HFFc6 (cell line): ENCODE measurements at regions not wholly inside any gene's neighbourhood (a gene's known extent, or its start where the extent isn't known, plus 50 kb on each side); places are given as distances from the start of the nearest gene placed in this dataset.

Experiments
- DNase-seq: peaks from one replicate; pipeline ENCODE4 v3.0.0-alpha.2; 2018
- H3K27ac Mint-ChIP-seq: 2 replicates; pipeline ENCODE4 v1.8.0; 2020; ENCODE audit warnings: mild to moderate bottlenecking, mixed read lengths
- H3K27me3 Mint-ChIP-seq: 2 replicates; pipeline ENCODE4 v1.8.0; 2021; ENCODE audit warnings: mild to moderate bottlenecking, moderate library complexity, mixed read lengths; ENCODE audit not compliant: insufficient read depth
- H3K36me3 Mint-ChIP-seq: 2 replicates; pipeline ENCODE4 v1.8.0; 2021; ENCODE audit warnings: low read depth, mixed read lengths
- H3K4me1 Mint-ChIP-seq: 2 replicates; pipeline ENCODE4 v1.8.0; 2020; ENCODE audit warnings: low read depth, mixed read lengths
- H3K4me3 Mint-ChIP-seq: 2 replicates; pipeline ENCODE4 v1.8.0; 2020; ENCODE audit warnings: mild to moderate bottlenecking, moderate library complexity, mixed read lengths
- H3K9me3 Mint-ChIP-seq: 2 replicates; pipeline ENCODE4 v1.8.0; 2020; ENCODE audit warnings: mild to moderate bottlenecking, mixed read lengths
- TF ChIP-seq, protein P1 (sequence below): fragments of 200-600 bp; sonication (generic); IDR thresholded peaks from 2 replicates; pipeline ENCODE4 v1.5.0; 2021; ENCODE audit warnings: antibody characterized with exemption, mild to moderate bottlenecking

DNA sequence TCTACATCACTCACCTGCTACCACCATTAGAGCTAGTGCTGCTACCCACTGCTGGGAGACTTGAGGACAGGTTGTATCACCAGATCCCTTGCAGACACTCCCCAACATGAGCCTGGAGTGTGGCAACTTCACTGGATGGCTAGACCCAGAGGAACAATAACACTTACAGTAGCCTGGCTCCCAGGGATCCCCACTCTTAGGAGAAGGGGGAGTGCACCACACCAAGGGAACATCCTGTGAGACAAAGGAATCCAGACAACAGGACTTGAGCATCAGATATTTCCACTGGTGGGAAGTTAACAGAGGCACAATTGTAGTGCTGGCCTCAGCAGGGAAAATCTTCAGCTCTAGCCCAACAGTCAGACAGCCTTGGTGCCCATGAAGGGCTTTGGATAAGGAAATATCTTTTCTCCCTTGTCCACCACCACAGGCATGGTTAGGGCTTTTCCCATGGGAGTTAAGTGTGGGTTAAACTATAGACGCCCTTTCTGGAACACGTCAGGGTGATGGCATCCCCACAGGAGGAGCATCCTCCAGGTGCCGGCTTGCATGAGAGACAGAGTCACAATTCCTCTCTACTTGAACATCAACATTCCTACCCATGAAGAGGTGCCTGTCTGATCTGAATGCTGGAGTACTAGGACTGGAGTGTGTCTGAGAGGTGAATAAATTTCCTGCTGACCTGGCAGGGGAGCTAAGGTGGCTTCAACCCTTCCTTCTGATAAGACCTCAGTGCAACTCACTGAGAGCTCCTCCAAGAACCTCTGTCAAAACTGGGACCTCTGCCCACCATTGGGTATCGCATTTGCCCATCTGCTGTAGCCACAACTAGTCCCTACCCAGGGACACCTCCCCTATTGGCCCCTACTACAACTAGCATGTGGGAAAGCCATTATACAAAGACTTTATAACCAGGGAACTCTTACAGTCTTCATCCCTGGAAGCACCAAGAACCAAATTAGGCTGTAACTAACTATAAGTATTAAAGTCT is 55.4 kb upstream of the SIRPG start:
- TF ChIP-seq, protein P1, sequence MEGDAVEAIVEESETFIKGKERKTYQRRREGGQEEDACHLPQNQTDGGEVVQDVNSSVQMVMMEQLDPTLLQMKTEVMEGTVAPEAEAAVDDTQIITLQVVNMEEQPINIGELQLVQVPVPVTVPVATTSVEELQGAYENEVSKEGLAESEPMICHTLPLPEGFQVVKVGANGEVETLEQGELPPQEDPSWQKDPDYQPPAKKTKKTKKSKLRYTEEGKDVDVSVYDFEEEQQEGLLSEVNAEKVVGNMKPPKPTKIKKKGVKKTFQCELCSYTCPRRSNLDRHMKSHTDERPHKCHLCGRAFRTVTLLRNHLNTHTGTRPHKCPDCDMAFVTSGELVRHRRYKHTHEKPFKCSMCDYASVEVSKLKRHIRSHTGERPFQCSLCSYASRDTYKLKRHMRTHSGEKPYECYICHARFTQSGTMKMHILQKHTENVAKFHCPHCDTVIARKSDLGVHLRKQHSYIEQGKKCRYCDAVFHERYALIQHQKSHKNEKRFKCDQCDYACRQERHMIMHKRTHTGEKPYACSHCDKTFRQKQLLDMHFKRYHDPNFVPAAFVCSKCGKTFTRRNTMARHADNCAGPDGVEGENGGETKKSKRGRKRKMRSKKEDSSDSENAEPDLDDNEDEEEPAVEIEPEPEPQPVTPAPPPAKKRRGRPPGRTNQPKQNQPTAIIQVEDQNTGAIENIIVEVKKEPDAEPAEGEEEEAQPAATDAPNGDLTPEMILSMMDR, result no peak
- peaks cover 39% of the 10 kb centered on the region for H3K27me3 Mint-ChIP-seq
- H3K9me3 Mint-ChIP-seq, result no peaks in the 10 kb centered on the region
- H3K27ac Mint-ChIP-seq, result no peak overlapping the region
- H3K36me3 Mint-ChIP-seq, result no peaks in the 10 kb centered on the region
- peaks cover 11% of the 10 kb centered on the region for H3K4me1 Mint-ChIP-seq
- no peak for DNase-seq
- no peak overlapping the region for H3K4me3 Mint-ChIP-seq

GRCh38 chr20:1711826-1712601 is 54.4 kb upstream of the SIRPG start:
- no peaks in the 10 kb centered on the region for H3K36me3 Mint-ChIP-seq
- peaks cover 39% of the 10 kb centered on the region for H3K27me3 Mint-ChIP-seq
- peaks cover 2% of the 10 kb centered on the region; the same call in 1 of the 2 replicates for H3K4me1 Mint-ChIP-seq
- H3K27ac Mint-ChIP-seq, result no peak overlapping the region
- no peaks in the 10 kb centered on the region for H3K9me3 Mint-ChIP-seq
- H3K4me3 Mint-ChIP-seq, result no peak overlapping the region
- DNase-seq, result no peak
- TF ChIP-seq, protein P1, result no peak

- H3K27ac Mint-ChIP-seq, result no peak overlapping the region
- H3K27me3 Mint-ChIP-seq, result peaks cover 43% of the 10 kb centered on the region
- no peaks in the 10 kb centered on the region for H3K9me3 Mint-ChIP-seq
- H3K36me3 Mint-ChIP-seq, result no peaks in the 10 kb centered on the region
- TF ChIP-seq, protein P1, result no peak
- H3K4me3 Mint-ChIP-seq, result no peak overlapping the region
- no peaks in the 10 kb centered on the region for H3K4me1 Mint-ChIP-seq
- DNase-seq, result no peak
Measured at GRCh38 chr20:1711266-1711665, 53.7 kb upstream of the SIRPG start.

DNA sequence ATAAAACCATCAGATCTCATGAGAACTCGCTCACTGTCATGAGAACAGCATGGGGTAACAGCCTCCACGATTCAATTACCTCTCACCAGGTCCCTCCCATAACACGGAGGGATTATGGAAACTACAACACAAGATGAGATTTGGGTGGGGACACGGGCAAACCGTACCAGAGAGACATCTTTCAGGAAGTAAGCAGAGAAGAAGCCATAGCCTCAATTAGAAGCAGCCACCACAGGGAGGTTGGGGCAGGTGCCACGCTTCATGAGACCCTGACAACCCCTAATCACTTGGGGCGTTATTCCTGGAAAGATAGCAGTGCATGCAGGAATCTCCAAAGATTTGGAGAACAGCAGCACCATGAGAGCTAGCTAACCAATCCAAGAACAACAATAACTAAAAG is 52.9 kb upstream of the SIRPG start:
- TF ChIP-seq, protein P1, result no peak
- Mint-ChIP-seq H3K4me1 (no peaks in the 10 kb centered on the region), H3K36me3 (no peaks in the 10 kb centered on the region), H3K27ac (no peak overlapping the region), H3K27me3 (peaks cover 35% of the 10 kb centered on the region), H3K4me3 (no peak overlapping the region), H3K9me3 (no peaks in the 10 kb centered on the region)
- DNase-seq, result no peak

- no peak for DNase-seq
- Mint-ChIP-seq H3K4me3 (no peak overlapping the region), H3K27me3 (peaks cover 28% of the 10 kb centered on the region), H3K4me1 (no peaks in the 10 kb centered on the region), H3K36me3 (no peaks in the 10 kb centered on the region), H3K9me3 (no peaks in the 10 kb centered on the region), H3K27ac (no peak overlapping the region)
- TF ChIP-seq, protein P1, result no peak
Measured at GRCh38 chr20:1707588-1708449, 50.2 kb upstream of the SIRPG start.
